ENCODE measurements at regions not wholly inside any gene's neighbourhood (a gene's known extent, or its start where the extent isn't known, plus 50 kb on each side); places are given as distances from the start of the nearest gene placed in this dataset.

GRCh38 chr6:74415056-74415455 lies 719.1 kb downstream of the CD109 start:
- TF ChIP-seq EP300 (IDR thresholded peaks at IDR 0.05; ENCODE audit: borderline replicate concordance) (no peak), TAF1 (IDR thresholded peaks at IDR 0.05; ENCODE audit: low read depth) (no peak), EGR1 (IDR thresholded peaks at IDR 0.05) (no peak), REST (IDR thresholded peaks at IDR 0.05; ENCODE audit: low read depth) (no peak), USF1 (IDR thresholded peaks at IDR 0.05) (no peak), CEBPB (IDR thresholded peaks at IDR 0.05) (no peak), FOXM1 (IDR thresholded peaks at IDR 0.05; ENCODE audit: borderline replicate concordance, low read depth) (no peak), YY1 (IDR thresholded peaks at IDR 0.05; ENCODE audit: low read depth) (no peak), ZBTB7A (IDR thresholded peaks at IDR 0.05; ENCODE audit: low read depth) (no peak), MAX (IDR thresholded peaks at IDR 0.05) (no peak)

GRCh38 chr6:74410630-74411029 lies 714.6 kb downstream of the CD109 start:
- TF ChIP-seq TAF1 (IDR thresholded peaks at IDR 0.05; ENCODE audit: low read depth) (no peak), CEBPB (IDR thresholded peaks at IDR 0.05) (no peak), NFIC (IDR thresholded peaks at IDR 0.05) (no peak), TEAD4 (IDR thresholded peaks at IDR 0.05) (no peak), RAD21 (IDR thresholded peaks at IDR 0.05; ENCODE audit: low read depth) (no peak), EGR1 (IDR thresholded peaks at IDR 0.05) (no peak)

GRCh38 chr6:74409447-74409846 lies 713.4 kb downstream of the CD109 start:
- TF ChIP-seq FOXM1 (IDR thresholded peaks at IDR 0.05; ENCODE audit: borderline replicate concordance, low read depth) (no peak), ZBTB7A (IDR thresholded peaks at IDR 0.05; ENCODE audit: low read depth) (no peak), REST (IDR thresholded peaks at IDR 0.05; ENCODE audit: low read depth) (no peak), RAD21 (IDR thresholded peaks at IDR 0.05; ENCODE audit: low read depth) (peak; percentile 83)

GRCh38 chr6:74408844-74409243 lies 712.8 kb downstream of the CD109 start:
- TF ChIP-seq FOXM1 (IDR thresholded peaks at IDR 0.05; ENCODE audit: borderline replicate concordance, low read depth): no peak
- TF ChIP-seq RAD21 (IDR thresholded peaks at IDR 0.05; ENCODE audit: low read depth): no peak
- no peak for TF ChIP-seq REST (IDR thresholded peaks at IDR 0.05; ENCODE audit: low read depth)
- no peak for TF ChIP-seq CEBPB (IDR thresholded peaks at IDR 0.05)

- no peak for TF ChIP-seq CREB1 (IDR thresholded peaks at IDR 0.05; ENCODE audit: low read depth)
These were observed 708.4 kb downstream of the CD109 start for GRCh38 chr6:74404366-74404765.

GRCh38 chr6:74402781-74403180 lies 706.8 kb downstream of the CD109 start:
- no peak for TF ChIP-seq FOXM1 (IDR thresholded peaks at IDR 0.05; ENCODE audit: borderline replicate concordance, low read depth)
- no peak for TF ChIP-seq EGR1 (IDR thresholded peaks at IDR 0.05)
- no peak for TF ChIP-seq NFIC (IDR thresholded peaks at IDR 0.05)
- no peak for TF ChIP-seq ZBTB7A (IDR thresholded peaks at IDR 0.05; ENCODE audit: low read depth)
- no peak for TF ChIP-seq RAD21 (IDR thresholded peaks at IDR 0.05; ENCODE audit: low read depth)
- TF ChIP-seq TAF1 (IDR thresholded peaks at IDR 0.05; ENCODE audit: low read depth): no peak
- no peak for TF ChIP-seq EP300 (IDR thresholded peaks at IDR 0.05; ENCODE audit: borderline replicate concordance)
- TF ChIP-seq USF1 (IDR thresholded peaks at IDR 0.05): no peak
- TF ChIP-seq MAX (IDR thresholded peaks at IDR 0.05): no peak
- no peak for TF ChIP-seq YY1 (IDR thresholded peaks at IDR 0.05; ENCODE audit: low read depth)
- TF ChIP-seq CEBPB (IDR thresholded peaks at IDR 0.05): no peak
- TF ChIP-seq TCF12 (IDR thresholded peaks at IDR 0.05; ENCODE audit: low read depth): no peak
- TF ChIP-seq CREB1 (IDR thresholded peaks at IDR 0.05; ENCODE audit: low read depth): no peak
- no peak for TF ChIP-seq REST (IDR thresholded peaks at IDR 0.05; ENCODE audit: low read depth)
- no peak for TF ChIP-seq TEAD4 (IDR thresholded peaks at IDR 0.05)

Measured in Ishikawa (cell line).